H1 (cell line): ENCODE measurements at regions not wholly inside any gene's neighbourhood (a gene's known extent, or its start where the extent isn't known, plus 50 kb on each side); places are given as distances from the start of the nearest gene placed in this dataset.

Experiments
- CTCF ChIA-PET: fragments of 300-600 bp; sonication (Branson Sonifier 250); formaldehyde crosslinking; loops from one replicate; lab custom pipeline; 2021; ENCODE audit not compliant: partially characterized antibody; lab: Charles Lee
- POLR2A ChIA-PET: fragments of 300-600 bp; sonication (Branson Sonifier 250); formaldehyde crosslinking; loops from one replicate; lab custom pipeline; 2021; ENCODE audit warnings: inconsistent platforms; ENCODE audit not compliant: partially characterized antibody; lab: Charles Lee
- DNase-seq, 2 experiments: peaks; one replicate each; pipeline versions ENCODE4 v3.0.0 to v3.0.0-alpha.2; 2010 to 2022; ENCODE audit warnings: low spot score in 2 of 2, low read depth in 1 of 2, mixed read lengths in 1 of 2
- FAIRE-seq: peaks from 2 replicates; lab custom pipeline; 2011; peaks lifted over from hg19 to GRCh38; lab: Jason Lieb, UNC
- H2AFZ ChIP-seq: 2 replicates; pipeline ENCODE4 v1.8.1; 2012; ENCODE audit warnings: low read length, inconsistent platforms
- H2AK5ac ChIP-seq: 2 replicates; pipeline ENCODE4 v1.6.1; 2013; ENCODE audit warnings: low read depth, low read length
- H2BK120ac ChIP-seq: replicated peaks from 2 replicates; pipeline ENCODE3; 2013; ENCODE audit warnings: low read depth, low read length, inconsistent platforms
- H2BK12ac ChIP-seq: 2 replicates; pipeline ENCODE4 v1.6.1; 2013; ENCODE audit warnings: low read depth, low read length
- H2BK15ac ChIP-seq: 2 replicates; pipeline ENCODE4 v1.6.1; 2013; ENCODE audit warnings: low read length
- H2BK20ac ChIP-seq: 2 replicates; pipeline ENCODE4 v1.6.1; 2013; ENCODE audit warnings: low read length
- H2BK5ac ChIP-seq: 2 replicates; pipeline ENCODE4 v1.6.1; 2013; ENCODE audit warnings: low read depth, low read length
- H3K14ac ChIP-seq: 2 replicates; pipeline ENCODE4 v1.6.1; 2013; ENCODE audit warnings: inconsistent platforms; ENCODE audit not compliant: insufficient read length
- H3K18ac ChIP-seq: 2 replicates; pipeline ENCODE4 v1.6.1; 2013; ENCODE audit warnings: low read length; ENCODE audit errors: extremely low read depth
- H3K23ac ChIP-seq: 2 replicates; pipeline ENCODE4 v1.6.1; 2013; ENCODE audit warnings: inconsistent platforms; ENCODE audit not compliant: insufficient read length
- H3K23me2 ChIP-seq: 2 replicates; pipeline ENCODE4 v1.6.1; 2013; ENCODE audit warnings: low read depth, low read length
- H3K27ac ChIP-seq: 2 replicates; pipeline ENCODE4 v1.6.1; 2011; ENCODE audit warnings: low read depth, low read length, inconsistent platforms
- H3K27me3 ChIP-seq, 4 experiments: replicated peaks in 1 of 4; 1 replicate in 1 of 4; 2 replicates in 3 of 4; pipeline versions ENCODE4 v1.6.1 to v1.8.1; 2011 to 2013; ENCODE audit warnings: low read length in 3 of 4, mild to moderate bottlenecking in 3 of 4, inconsistent platforms in 2 of 4, mixed read lengths in 2 of 4, moderate library complexity in 1 of 4; ENCODE audit not compliant: control insufficient read depth in 3 of 4, insufficient read depth in 3 of 4; ENCODE audit errors: extremely low read depth in 1 of 4
- H3K36me3 ChIP-seq, 4 experiments: 2 replicates each; pipeline versions ENCODE4 v1.6.1 to v1.8.1; 2011 to 2013; ENCODE audit warnings: mild to moderate bottlenecking in 4 of 4, low read length in 3 of 4, moderate library complexity in 2 of 4, control low read depth in 1 of 4, inconsistent platforms in 1 of 4; ENCODE audit not compliant: insufficient read depth in 4 of 4, control insufficient read depth in 2 of 4
- H3K4ac ChIP-seq: replicated peaks from 2 replicates; pipeline ENCODE3; 2013; ENCODE audit warnings: low read length, low read depth, mixed read lengths, inconsistent platforms; ENCODE audit not compliant: insufficient read length
- H3K4me1 ChIP-seq, 4 experiments: replicated peaks in 1 of 4; 1 replicate in 1 of 4; 2 replicates in 3 of 4; pipeline versions ENCODE4 v1.6.1 to v1.8.1; 2011 to 2013; ENCODE audit warnings: low read length in 3 of 4, inconsistent platforms in 2 of 4, mixed read lengths in 1 of 4; ENCODE audit not compliant: insufficient read depth in 4 of 4, control insufficient read depth in 3 of 4
- H3K4me2 ChIP-seq, 2 experiments: 2 replicates each; pipeline versions ENCODE4 v1.6.1 to v1.8.1; 2011 to 2013; ENCODE audit warnings: low read depth in 2 of 2, low read length in 2 of 2, control low read depth in 1 of 2, inconsistent platforms in 1 of 2, mild to moderate bottlenecking in 1 of 2; ENCODE audit not compliant: insufficient read depth in 1 of 2
- H3K4me3 ChIP-seq, 4 experiments: fragments of 200-600, 300-600 bp in 1 of 4; sonication (generic), shearing (Covaris generic), sonication (Bioruptor Twin) in 1 of 4; 2 replicates each; pipeline versions ENCODE4 v1.5.1 to v1.8.1; 2011 to 2016; ENCODE audit warnings: low read length in 4 of 4, low read depth in 3 of 4, control low read depth in 2 of 4, inconsistent platforms in 2 of 4, mild to moderate bottlenecking in 2 of 4, mixed read lengths in 1 of 4, moderate library complexity in 1 of 4; ENCODE audit not compliant: insufficient read depth in 2 of 4; ENCODE audit errors: extremely low read depth in 1 of 4
- H3K56ac ChIP-seq: replicated peaks from 2 replicates; pipeline ENCODE3; 2013; ENCODE audit warnings: low read depth, mild to moderate bottlenecking, mixed read lengths, low read length, inconsistent platforms; ENCODE audit not compliant: insufficient read length
- H3K79me1 ChIP-seq: 2 replicates; pipeline ENCODE4 v1.6.1; 2013; ENCODE audit warnings: low read depth, low read length, control low read depth
- H3K79me2 ChIP-seq, 2 experiments: 2 replicates each; pipeline versions ENCODE4 v1.6.1 to v1.8.1; 2012 to 2013; ENCODE audit warnings: low read length in 2 of 2, mild to moderate bottlenecking in 2 of 2, inconsistent platforms in 1 of 2; ENCODE audit not compliant: insufficient read depth in 2 of 2, control insufficient read depth in 1 of 2
- H3K9ac ChIP-seq, 4 experiments: replicated peaks in 1 of 4; 1 replicate in 1 of 4; 2 replicates in 3 of 4; pipeline versions ENCODE4 v1.6.1 to v1.8.1; 2011 to 2013; ENCODE audit warnings: low read depth in 3 of 4, low read length in 3 of 4, control low read depth in 2 of 4, mild to moderate bottlenecking in 2 of 4, moderate library complexity in 2 of 4, inconsistent platforms in 1 of 4; ENCODE audit errors: extremely low read depth in 1 of 4
- H3K9me3 ChIP-seq, 2 experiments: 2 replicates each; pipeline versions ENCODE4 v1.6.1 to v1.8.1; 2012 to 2013; ENCODE audit warnings: mild to moderate bottlenecking in 2 of 2, moderate library complexity in 2 of 2, control low read depth in 1 of 2, inconsistent platforms in 1 of 2, low read depth in 1 of 2, low read length in 1 of 2, mixed read lengths in 1 of 2; ENCODE audit not compliant: insufficient read depth in 2 of 2
- H4K20me1 ChIP-seq, 2 experiments: replicated peaks in 1 of 2; 2 replicates each; pipeline versions ENCODE3 to v1.8.1; 2011 to 2013; ENCODE audit warnings: inconsistent platforms in 2 of 2, low read length in 2 of 2, mild to moderate bottlenecking in 1 of 2; ENCODE audit not compliant: insufficient read depth in 2 of 2, control insufficient read depth in 1 of 2
- H4K5ac ChIP-seq: 2 replicates; pipeline ENCODE4 v1.6.1; 2013; ENCODE audit warnings: low read length, low read depth, mixed read lengths, inconsistent platforms; ENCODE audit not compliant: insufficient read length
- H4K8ac ChIP-seq: 2 replicates; pipeline ENCODE4 v1.8.0; 2013; ENCODE audit warnings: mild to moderate bottlenecking, moderate library complexity, low read length, inconsistent platforms; ENCODE audit not compliant: insufficient read depth; ENCODE audit errors: extremely low read depth
- H4K91ac ChIP-seq: replicated peaks from 2 replicates; pipeline ENCODE3; 2013; ENCODE audit warnings: low read length, mixed read lengths, inconsistent platforms; ENCODE audit not compliant: insufficient read length
- BACH1 ChIP-seq: IDR thresholded peaks from 2 replicates; pipeline ENCODE4 v1.6.1; 2012; ENCODE audit warnings: low read length, improper control_type of control experiment
- BRCA1 ChIP-seq: IDR thresholded peaks from 2 replicates; pipeline ENCODE4 v1.6.1; 2012; ENCODE audit warnings: low read depth, low read length, improper control_type of control experiment
- CEBPB ChIP-seq: IDR thresholded peaks from 2 replicates; pipeline ENCODE4 v1.6.1; 2012; ENCODE audit warnings: low read depth, low read length
- CHD1 ChIP-seq: IDR thresholded peaks from 2 replicates; pipeline ENCODE4 v1.6.1; 2012; ENCODE audit warnings: low read depth, low read length, improper control_type of control experiment
- EGR1 ChIP-seq: IDR thresholded peaks from 2 replicates; pipeline ENCODE4 v1.6.1; 2011; ENCODE audit warnings: low read depth, low read length, borderline replicate concordance
- KDM1A ChIP-seq: fragments of 200-600, 300-600 bp; sonication (generic); IDR thresholded peaks from 2 replicates; pipeline ENCODE4 v1.7.1; 2016; ENCODE audit warnings: mild to moderate bottlenecking, low read length, borderline replicate concordance
- MAFK ChIP-seq: IDR thresholded peaks from 2 replicates; pipeline ENCODE4 v1.6.1; 2012; ENCODE audit warnings: low read depth, mild to moderate bottlenecking, improper control_type of control experiment, low read length
- PHF8 ChIP-seq: fragments of 200-600 bp; sonication (generic); conservative IDR thresholded peaks from 2 replicates; pipeline ENCODE4 v1.7.1; 2012; ENCODE audit warnings: low read depth, mild to moderate bottlenecking, inconsistent platforms, low read length, moderate library complexity
- POLR2A ChIP-seq, 2 experiments: IDR thresholded peaks; 1 replicate in 1 of 2; 2 replicates in 1 of 2; pipeline ENCODE4 v1.6.1; 2011; ENCODE audit warnings: low read depth in 2 of 2, low read length in 2 of 2, mild to moderate bottlenecking in 2 of 2; ENCODE audit errors: control extremely low read depth in 1 of 2
- POU5F1 ChIP-seq: IDR thresholded peaks from 2 replicates; pipeline ENCODE4 v1.6.1; 2011; ENCODE audit warnings: low read depth, mild to moderate bottlenecking, low read length, moderate library complexity
- RNF2 ChIP-seq: fragments of 200-900, 300-1000 bp; sonication (generic); IDR thresholded peaks from 2 replicates; pipeline ENCODE4 v1.7.1; 2016; ENCODE audit warnings: borderline replicate concordance, low read depth, mild to moderate bottlenecking, antibody characterized with exemption, low read length; ENCODE audit not compliant: poor library complexity, severe bottlenecking; ENCODE audit errors: missing control alignments
- SUZ12 ChIP-seq: fragments of 200-600 bp; sonication (generic); IDR thresholded peaks from 2 replicates; pipeline ENCODE4 v1.6.1; 2012; ENCODE audit warnings: mild to moderate bottlenecking, inconsistent platforms, low read length, moderate library complexity, mixed read lengths
- TAF1 ChIP-seq: IDR thresholded peaks from 2 replicates; pipeline ENCODE4 v1.6.1; 2011; ENCODE audit warnings: mild to moderate bottlenecking, low read depth, low read length
- WGBS, 2 experiments: shearing (Covaris generic) in 1 of 2; methylation state at CpG; one replicate each; pipeline versions ENCODE4 v1.1.6 to v1.1.7; 2013 to 2015; ENCODE audit warnings: low lambda C conversion rate in 2 of 2, mixed read lengths in 2 of 2, inconsistent platforms in 1 of 2, low coverage in 1 of 2, missing lambda C conversion rate in 1 of 2; ENCODE audit not compliant: insufficient replicate concordance in 2 of 2, insufficient coverage in 1 of 2, insufficient read length in 1 of 2; ENCODE audit errors: extremely low coverage in 1 of 2, missing lambda C conversion rate in 1 of 2; 5-methylcytosine and 5-hydroxymethylcytosine counted together
- TF ChIP-seq, protein P1 (sequence below): IDR thresholded peaks from 2 replicates; pipeline ENCODE4 v1.6.1; 2012; ENCODE audit warnings: inconsistent platforms

DNA sequence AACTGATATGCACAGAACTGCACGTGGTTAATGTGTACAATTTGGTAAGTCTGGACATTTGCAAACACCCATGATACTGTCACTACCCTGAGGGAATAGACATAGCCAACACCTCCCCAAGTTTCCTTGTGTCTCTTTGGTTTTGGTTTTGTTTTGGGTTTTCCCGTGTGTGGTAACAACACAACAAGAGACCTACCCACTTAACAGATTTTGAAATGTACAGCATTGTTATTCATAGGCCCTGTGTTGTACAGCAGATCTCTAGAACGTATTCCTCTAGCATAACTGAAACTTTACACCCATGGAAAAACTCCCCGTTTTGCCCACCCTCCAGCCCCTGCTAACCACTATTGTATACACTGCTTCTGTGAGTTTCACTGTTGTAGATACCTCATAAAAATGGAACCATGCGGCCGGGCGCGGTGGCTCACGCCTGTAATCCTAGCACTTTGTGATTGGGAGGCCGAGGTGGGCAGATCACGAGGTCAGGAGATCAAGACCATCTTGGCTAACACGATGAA lies 76.3 kb upstream of the TBC1D3K start:
- TF ChIP-seq, protein P1, sequence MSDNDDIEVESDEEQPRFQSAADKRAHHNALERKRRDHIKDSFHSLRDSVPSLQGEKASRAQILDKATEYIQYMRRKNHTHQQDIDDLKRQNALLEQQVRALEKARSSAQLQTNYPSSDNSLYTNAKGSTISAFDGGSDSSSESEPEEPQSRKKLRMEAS = no peak
- TF ChIP-seq CHD1 (no peak), KDM1A (no peak), POLR2A (IDR thresholded peaks at IDR 0.05; ENCODE audit: control extremely low read depth in 1 of 2, low read depth in 2 of 2, low read length in 2 of 2) (no peak), BRCA1 (no peak), RNF2 (no peak), EGR1 (no peak), SUZ12 (no peak), PHF8 (no peak), BACH1 (no peak), MAFK (no peak), CEBPB (no peak), TAF1 (no peak), POU5F1 (no peak)
- TF ChIP-seq, all 59 proteins: peak for 0

More for the DNA sequence above, 76.3 kb upstream of the TBC1D3K start:
- no peak overlapping the region for H2BK20ac ChIP-seq
- no peak overlapping the region for H3K14ac ChIP-seq
- H3K23me2 ChIP-seq = no peaks in the 10 kb centered on the region
- no peak overlapping the region for H3K4me2 ChIP-seq
- no peak overlapping the region for H3K18ac ChIP-seq
- H3K4me3 ChIP-seq = no peak overlapping the region
- no peak overlapping the region for H2BK12ac ChIP-seq
- H3K36me3 ChIP-seq = no peaks in the 10 kb centered on the region
- H4K5ac ChIP-seq = no peak overlapping the region
- H3K27ac ChIP-seq = no peak overlapping the region
- H3K4me1 ChIP-seq = no peaks in the 10 kb centered on the region; a peak in 2 of 7 replicates
- no peak overlapping the region for H4K8ac ChIP-seq
- CTCF ChIA-PET = interaction anchor here (0.8 kb wide), 1 partner anchor 30 kb away, joined by 3 read pairs; no protein-coding TSS in a partner anchor
- no peaks in the 10 kb centered on the region; a peak in 1 of 7 replicates for H3K27me3 ChIP-seq
- POLR2A ChIA-PET = no interaction called here
- H3K79me1 ChIP-seq = no peaks in the 10 kb centered on the region
- H3K9me3 ChIP-seq = no peaks in the 10 kb centered on the region; a peak in 1 of 4 replicates
- H3K9ac ChIP-seq = no peak overlapping the region
- H4K20me1 ChIP-seq = no peaks in the 10 kb centered on the region
- H2BK15ac ChIP-seq = no peak overlapping the region
- no peak for FAIRE-seq
- H2AK5ac ChIP-seq = no peak overlapping the region
- no peaks in the 10 kb centered on the region for H3K79me2 ChIP-seq
- DNase-seq = no peak
- no peak overlapping the region for H2AFZ ChIP-seq
- H2BK120ac ChIP-seq = no peak overlapping the region
- no peak overlapping the region for H3K23ac ChIP-seq
- H3K56ac ChIP-seq = no peak overlapping the region
- 89% methylated on average over 12 of the region's 12 CpGs; no CpG with 5 or more reads in 1 of the 2 experiments for WGBS, 2 experiments
- no peak overlapping the region for H2BK5ac ChIP-seq
- no peak overlapping the region for H4K91ac ChIP-seq
- no peak overlapping the region for H3K4ac ChIP-seq
